Limb (tissue), 2 donors: ENCODE measurements at regions not wholly inside any gene's neighbourhood (a gene's known extent, or its start where the extent isn't known, plus 50 kb on each side); places are given as distances from the start of the nearest gene placed in this dataset.
A peak's percentile ranks its signal among the peaks of the same experiment; 100 is the strongest.
"Not testable (repeated sequence)": the region's sequence is repeated elsewhere in the genome, so short reads cannot be mapped to it uniquely, and the experiment has no call there.

Source experiments
- DNase-seq, 2 donors: peaks; one replicate each; pipeline ENCODE4 v3.0.0-alpha.2; 2016; ENCODE audit errors: extremely low spot score in 2 of 2

- DNase-seq: no peak
These were observed 237.0 kb upstream of the AGTR1 start for GRCh38 chr3:148460686-148461085.

GRCh38 chr3:148464246-148464645, 233.5 kb upstream of the AGTR1 start:
- DNase-seq: no peak

- no peak for DNase-seq
These were observed 231.6 kb upstream of the AGTR1 start for GRCh38 chr3:148466143-148466542.

- no peak for DNase-seq
These were observed 230.5 kb upstream of the AGTR1 start for GRCh38 chr3:148466980-148467740.

GRCh38 chr3:148477375-148477774, 220.3 kb upstream of the AGTR1 start:
- no peak for DNase-seq

- DNase-seq: no peak
These were observed 204.1 kb upstream of the AGTR1 start for GRCh38 chr3:148493631-148494030.

- no peak for DNase-seq
These were observed 203.3 kb upstream of the AGTR1 start for GRCh38 chr3:148494451-148494850.

GRCh38 chr3:148500881-148501280, 196.8 kb upstream of the AGTR1 start:
- no peak for DNase-seq

- peak in 1 of 2 donors; percentile 61 for DNase-seq
These were observed 187.6 kb upstream of the AGTR1 start for GRCh38 chr3:148510116-148510515.

GRCh38 chr3:148510561-148510960, 187.1 kb upstream of the AGTR1 start:
- peak in 1 of 2 donors; percentile 38 for DNase-seq

GRCh38 chr3:148512648-148513047, 185.1 kb upstream of the AGTR1 start:
- DNase-seq: no peak

- no peak for DNase-seq
These were observed 184.6 kb upstream of the AGTR1 start for GRCh38 chr3:148513096-148513543.

- no peak for DNase-seq
These were observed 179.2 kb upstream of the AGTR1 start for GRCh38 chr3:148518520-148518919.

- DNase-seq: not testable (repeated sequence)
These were observed 172.1 kb upstream of the AGTR1 start for GRCh38 chr3:148525621-148526020.

- DNase-seq: no peak
These were observed 169.7 kb upstream of the AGTR1 start for GRCh38 chr3:148528024-148528423.

GRCh38 chr3:148531836-148532235, 165.9 kb upstream of the AGTR1 start:
- DNase-seq: peak in 1 of 2 donors; percentile 19

- no peak for DNase-seq
These were observed 165.4 kb upstream of the AGTR1 start for GRCh38 chr3:148532326-148532725.

GRCh38 chr3:148532774-148533173, 164.9 kb upstream of the AGTR1 start:
- DNase-seq: no peak

GRCh38 chr3:148534089-148534988, 163.4 kb upstream of the AGTR1 start:
- DNase-seq: no peak

GRCh38 chr3:148535001-148535400, 162.7 kb upstream of the AGTR1 start:
- DNase-seq: peak in 1 of 2 donors; percentile 15

- DNase-seq: no peak
These were observed 157.4 kb upstream of the AGTR1 start for GRCh38 chr3:148540266-148540665.

GRCh38 chr3:148540851-148541250, 156.9 kb upstream of the AGTR1 start:
- DNase-seq: no peak
